GM18505 (cell line): ENCODE measurements at regions not wholly inside any gene's neighbourhood (a gene's known extent, or its start where the extent isn't known, plus 50 kb on each side); places are given as distances from the start of the nearest gene placed in this dataset.
"Not testable (repeated sequence)": the region's sequence is repeated elsewhere in the genome, so short reads cannot be mapped to it uniquely, and the experiment has no call there.

Source experiments
- ATAC-seq: cut with Tn5 transposase; IDR thresholded peaks from one replicate; pipeline ENCODE4 v1.9.1; 2021; ENCODE audit not compliant: unreplicated experiment
- POLR2A ChIP-seq: IDR thresholded peaks from 4 replicates; pipeline ENCODE4 v1.6.1; 2011; ENCODE audit warnings: borderline replicate concordance; ENCODE audit not compliant: insufficient read depth, insufficient read length; ENCODE audit errors: extremely low read depth

- no peak for ATAC-seq
- TF ChIP-seq POLR2A, result no peak
These were observed 156.2 kb downstream of the RHOU start for GRCh38 chr1:228891272-228892034.

GRCh38 chr1:228892200-228892599 lies 156.9 kb downstream of the RHOU start:
- not testable (repeated sequence) for ATAC-seq

GRCh38 chr1:228894442-228894989 lies 159.2 kb downstream of the RHOU start:
- no peak for TF ChIP-seq POLR2A
- ATAC-seq, result no peak

GRCh38 chr1:228897901-228898300 lies 162.6 kb downstream of the RHOU start:
- TF ChIP-seq POLR2A, result no peak
- no peak for ATAC-seq

- peak; percentile 84 for ATAC-seq
- no peak for TF ChIP-seq POLR2A
These were observed 163.3 kb downstream of the RHOU start for GRCh38 chr1:228898582-228898992.

- no peak for ATAC-seq
- no peak for TF ChIP-seq POLR2A
These were observed 164.2 kb downstream of the RHOU start for GRCh38 chr1:228899421-228899956.

- ATAC-seq, result no peak
These were observed 165.0 kb downstream of the RHOU start for GRCh38 chr1:228900099-228900885.

GRCh38 chr1:228900886-228901392 lies 165.7 kb downstream of the RHOU start:
- no peak for ATAC-seq
- no peak for TF ChIP-seq POLR2A

More at GRCh38 chr1:228900099-228900885, 165.0 kb downstream of the RHOU start:
- no peak for TF ChIP-seq POLR2A

GRCh38 chr1:228901936-228902681 lies 166.8 kb downstream of the RHOU start:
- ATAC-seq, result no peak
- TF ChIP-seq POLR2A, result no peak

GRCh38 chr1:228902781-228903433 lies 167.6 kb downstream of the RHOU start:
- no peak for TF ChIP-seq POLR2A
- no peak for ATAC-seq

- no peak for TF ChIP-seq POLR2A
- ATAC-seq, result no peak
These were observed 168.3 kb downstream of the RHOU start for GRCh38 chr1:228903434-228904071.

- ATAC-seq, result no peak
- no peak for TF ChIP-seq POLR2A
These were observed 168.9 kb downstream of the RHOU start for GRCh38 chr1:228904222-228904621.
